ENCODE measurements at regions not wholly inside any gene's neighbourhood (a gene's known extent, or its start where the extent isn't known, plus 50 kb on each side); places are given as distances from the start of the nearest gene placed in this dataset.

GRCh38 chr5:173726846-173727557 is 110.6 kb upstream of the BOD1 start:
- no peak for DNase-seq
- ATAC-seq (ENCODE audit: insufficient read depth, low FRiP score) = no peak
- no peak overlapping the region for H3K27ac ChIP-seq (ENCODE audit: low read depth in 1 of 2, low read length in 1 of 2)
- no peaks in the 10 kb centered on the region for H3K36me3 ChIP-seq (ENCODE audit: control insufficient read depth in 4 of 4, insufficient read depth in 4 of 4, low read length in 4 of 4)
- TF ChIP-seq CTCF (IDR thresholded peaks at IDR 0.05; ENCODE audit: control extremely low read depth, extremely low read depth) = no peak
- 87 to 91% methylated on average over 7 of the region's 7 CpGs for WGBS, 2 donors
- H3K9me3 ChIP-seq (ENCODE audit: control insufficient read depth in 4 of 4, insufficient read depth in 3 of 4, low read length in 3 of 4) = peaks cover 0 to 2% (median 0%) of the 10 kb centered on the region in 4 donors
- no peak overlapping the region for H3K9ac ChIP-seq (ENCODE audit: insufficient read depth in 1 of 2, low read length in 2 of 2)
- no peaks in the 10 kb centered on the region for H3K27me3 ChIP-seq (ENCODE audit: control insufficient read depth in 3 of 3, insufficient read depth in 3 of 3, low read length in 2 of 3)
- peaks cover 0 to 4% (median 0%) of the 10 kb centered on the region in 5 donors for H3K4me1 ChIP-seq (ENCODE audit: control insufficient read depth in 5 of 5, insufficient read depth in 5 of 5, low read length in 5 of 5)
- H3K4me3 ChIP-seq = no peak overlapping the region

- TF ChIP-seq CTCF (IDR thresholded peaks at IDR 0.05; ENCODE audit: control extremely low read depth, extremely low read depth) = no peak
- WGBS, 2 donors = 65 to 74% methylated on average over 9 of the region's 9 CpGs
- peaks cover 0 to 4% (median 0%) of the 10 kb centered on the region in 5 donors for H3K4me1 ChIP-seq (ENCODE audit: control insufficient read depth in 5 of 5, insufficient read depth in 5 of 5, low read length in 5 of 5)
- DNase-seq (no peak), ATAC-seq (ENCODE audit: insufficient read depth, low FRiP score) (no peak)
- no peak overlapping the region for H3K9ac ChIP-seq (ENCODE audit: insufficient read depth in 1 of 2, low read length in 2 of 2)
- H3K4me3 ChIP-seq = no peak overlapping the region
- peaks cover 0 to 2% (median 0%) of the 10 kb centered on the region in 4 donors for H3K9me3 ChIP-seq (ENCODE audit: control insufficient read depth in 4 of 4, insufficient read depth in 3 of 4, low read length in 3 of 4)
- H3K27me3 ChIP-seq (ENCODE audit: control insufficient read depth in 3 of 3, insufficient read depth in 3 of 3, low read length in 2 of 3) = no peaks in the 10 kb centered on the region
- peak overlapping the region in 1 of 2 donors; percentile 48 for H3K27ac ChIP-seq (ENCODE audit: low read depth in 1 of 2, low read length in 1 of 2)
- no peaks in the 10 kb centered on the region for H3K36me3 ChIP-seq (ENCODE audit: control insufficient read depth in 4 of 4, insufficient read depth in 4 of 4, low read length in 4 of 4)
Measured at GRCh38 chr5:173727839-173728778, 111.7 kb upstream of the BOD1 start.

- Histone ChIP-seq H3K4me1 (ENCODE audit: control insufficient read depth in 5 of 5, insufficient read depth in 5 of 5, low read length in 5 of 5) (peaks cover 0 to 4% (median 0%) of the 10 kb centered on the region in 5 donors), H3K27me3 (ENCODE audit: control insufficient read depth in 3 of 3, insufficient read depth in 3 of 3, low read length in 2 of 3) (no peaks in the 10 kb centered on the region), H3K9me3 (ENCODE audit: control insufficient read depth in 4 of 4, insufficient read depth in 3 of 4, low read length in 3 of 4) (peaks cover 0 to 2% (median 0%) of the 10 kb centered on the region in 4 donors), H3K9ac (ENCODE audit: insufficient read depth in 1 of 2, low read length in 2 of 2) (no peak overlapping the region), H3K4me3 (no peak overlapping the region), H3K27ac (ENCODE audit: low read depth in 1 of 2, low read length in 1 of 2) (peak overlapping the region in 1 of 2 donors; percentile 0), H3K36me3 (ENCODE audit: control insufficient read depth in 4 of 4, insufficient read depth in 4 of 4, low read length in 4 of 4) (no peaks in the 10 kb centered on the region)
- ATAC-seq (ENCODE audit: insufficient read depth, low FRiP score) (peak; percentile 79), DNase-seq (peak; percentile 15 to 49 (median 35))
- 50 to 67% methylated on average over 10 of the region's 10 CpGs for WGBS, 2 donors
- TF ChIP-seq CTCF (IDR thresholded peaks at IDR 0.05; ENCODE audit: control extremely low read depth, extremely low read depth) = no peak
Measured at GRCh38 chr5:173729079-173729765, 112.8 kb upstream of the BOD1 start.

Data from lung (tissue), 11 donors.